ENCODE measurements at regions not wholly inside any gene's neighbourhood (a gene's known extent, or its start where the extent isn't known, plus 50 kb on each side); places are given as distances from the start of the nearest gene placed in this dataset.

DNA sequence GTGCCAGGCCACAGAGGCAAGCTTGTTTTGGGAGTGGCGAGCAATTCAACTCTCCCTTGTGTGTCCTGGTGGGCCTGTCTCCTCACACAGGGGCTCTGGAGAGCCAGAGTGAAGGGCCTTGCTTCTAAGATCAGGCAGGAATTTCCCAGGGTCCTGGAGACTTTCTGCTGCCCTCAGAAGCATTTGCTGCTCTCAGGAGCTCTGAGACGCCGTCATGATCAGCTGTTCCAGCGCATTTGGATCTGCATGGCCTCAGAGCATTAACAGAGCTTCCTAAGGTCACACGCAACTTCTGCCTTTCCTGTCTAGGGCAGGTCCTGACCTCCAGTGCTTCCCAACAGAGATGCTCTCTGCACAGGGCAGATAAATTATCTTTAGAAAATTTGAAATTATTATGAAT lies 52.2 kb upstream of the C10orf90 start:
- POLR2A ChIA-PET: no interaction called here
- H3K4me3 Mint-ChIP-seq: no peak overlapping the region
- intact Hi-C loops (cut with micrococcal nuclease): no loop called here

DNA sequence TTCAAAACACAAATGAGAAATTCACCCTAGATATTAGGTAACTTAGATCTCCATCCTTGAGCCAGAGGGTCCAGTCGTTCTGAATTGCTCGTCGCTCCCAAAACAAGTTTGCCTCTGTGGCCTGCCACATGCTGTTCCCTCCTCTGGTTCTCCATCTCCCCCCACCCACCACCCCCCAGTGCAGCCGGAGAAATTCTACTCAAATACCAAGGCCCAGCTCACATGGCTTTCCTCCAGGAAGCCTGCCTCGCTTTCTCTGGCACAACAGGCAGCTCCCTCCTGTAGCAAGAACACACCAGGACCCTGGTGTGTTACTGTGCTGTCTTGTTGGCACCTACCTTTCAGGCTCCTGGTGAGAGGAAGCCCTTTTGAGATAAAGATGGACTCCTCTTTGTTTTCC lies 52.7 kb upstream of the C10orf90 start:
- H3K4me3 Mint-ChIP-seq: no peak overlapping the region
- TF ChIP-seq, protein P1, sequence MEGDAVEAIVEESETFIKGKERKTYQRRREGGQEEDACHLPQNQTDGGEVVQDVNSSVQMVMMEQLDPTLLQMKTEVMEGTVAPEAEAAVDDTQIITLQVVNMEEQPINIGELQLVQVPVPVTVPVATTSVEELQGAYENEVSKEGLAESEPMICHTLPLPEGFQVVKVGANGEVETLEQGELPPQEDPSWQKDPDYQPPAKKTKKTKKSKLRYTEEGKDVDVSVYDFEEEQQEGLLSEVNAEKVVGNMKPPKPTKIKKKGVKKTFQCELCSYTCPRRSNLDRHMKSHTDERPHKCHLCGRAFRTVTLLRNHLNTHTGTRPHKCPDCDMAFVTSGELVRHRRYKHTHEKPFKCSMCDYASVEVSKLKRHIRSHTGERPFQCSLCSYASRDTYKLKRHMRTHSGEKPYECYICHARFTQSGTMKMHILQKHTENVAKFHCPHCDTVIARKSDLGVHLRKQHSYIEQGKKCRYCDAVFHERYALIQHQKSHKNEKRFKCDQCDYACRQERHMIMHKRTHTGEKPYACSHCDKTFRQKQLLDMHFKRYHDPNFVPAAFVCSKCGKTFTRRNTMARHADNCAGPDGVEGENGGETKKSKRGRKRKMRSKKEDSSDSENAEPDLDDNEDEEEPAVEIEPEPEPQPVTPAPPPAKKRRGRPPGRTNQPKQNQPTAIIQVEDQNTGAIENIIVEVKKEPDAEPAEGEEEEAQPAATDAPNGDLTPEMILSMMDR (IDR thresholded peaks at IDR 0.05): no peak
- no peaks in the 10 kb centered on the region for H3K4me1 Mint-ChIP-seq (ENCODE audit: low read depth)
- no peak overlapping the region for H3K27ac Mint-ChIP-seq
- CTCF ChIA-PET: no interaction called here
- ATAC-seq (no peak), DNase-seq (no peak)
- intact Hi-C loops (cut with micrococcal nuclease): no loop called here
- no peaks in the 10 kb centered on the region for H3K36me3 Mint-ChIP-seq (ENCODE audit: low read depth)
- POLR2A ChIA-PET: no interaction called here
- H3K9me3 Mint-ChIP-seq: no peaks in the 10 kb centered on the region
- H3K27me3 Mint-ChIP-seq: no peaks in the 10 kb centered on the region

More for the DNA sequence above, 52.2 kb upstream of the C10orf90 start:
- no peaks in the 10 kb centered on the region for H3K27me3 Mint-ChIP-seq
- no peaks in the 10 kb centered on the region for H3K36me3 Mint-ChIP-seq (ENCODE audit: low read depth)
- DNase-seq: no peak
- no peak for ATAC-seq
- no peaks in the 10 kb centered on the region for H3K4me1 Mint-ChIP-seq (ENCODE audit: low read depth)
- H3K27ac Mint-ChIP-seq: no peak overlapping the region
- TF ChIP-seq, protein P1 (IDR thresholded peaks at IDR 0.05): no peak
- CTCF ChIA-PET: no interaction called here
- no peaks in the 10 kb centered on the region for H3K9me3 Mint-ChIP-seq

DNA sequence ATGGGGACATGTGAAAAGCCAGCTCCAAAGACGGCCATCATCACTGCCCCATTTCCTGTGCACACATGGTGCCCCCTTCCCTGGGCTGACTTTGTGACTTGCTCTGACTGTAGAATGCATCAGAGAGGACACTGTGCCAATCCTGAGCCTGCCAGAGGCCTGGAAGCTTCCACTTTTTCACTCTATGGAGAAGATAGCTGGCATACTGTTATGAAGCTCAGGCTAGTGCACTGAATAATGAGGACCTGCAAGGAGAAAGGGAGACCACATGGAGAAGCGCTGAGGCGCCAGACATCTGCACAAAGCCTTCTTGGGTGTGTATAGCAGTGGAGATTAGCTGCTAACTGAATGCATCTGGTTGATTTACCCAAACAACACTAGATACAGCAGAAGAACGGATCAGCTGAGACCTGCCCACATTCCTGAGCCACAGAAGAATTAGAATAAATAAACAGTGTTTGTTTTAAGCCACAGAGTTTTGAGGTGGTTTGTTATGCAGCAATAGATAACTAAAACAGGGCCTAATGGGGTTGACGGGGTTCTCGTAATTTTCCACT lies 58.9 kb upstream of the C10orf90 start:
- H3K27ac Mint-ChIP-seq: no peak overlapping the region
- intact Hi-C loops (cut with micrococcal nuclease): no loop called here
- CTCF ChIA-PET: no interaction called here
- no peak for ATAC-seq
- H3K4me3 Mint-ChIP-seq: no peak overlapping the region
- H3K9me3 Mint-ChIP-seq: no peaks in the 10 kb centered on the region
- H3K36me3 Mint-ChIP-seq (ENCODE audit: low read depth): no peaks in the 10 kb centered on the region
- TF ChIP-seq, protein P1 (IDR thresholded peaks at IDR 0.05): no peak
- DNase-seq: no peak
- H3K4me1 Mint-ChIP-seq (ENCODE audit: low read depth): no peaks in the 10 kb centered on the region
- H3K27me3 Mint-ChIP-seq: no peaks in the 10 kb centered on the region
- POLR2A ChIA-PET: no interaction called here

DNA sequence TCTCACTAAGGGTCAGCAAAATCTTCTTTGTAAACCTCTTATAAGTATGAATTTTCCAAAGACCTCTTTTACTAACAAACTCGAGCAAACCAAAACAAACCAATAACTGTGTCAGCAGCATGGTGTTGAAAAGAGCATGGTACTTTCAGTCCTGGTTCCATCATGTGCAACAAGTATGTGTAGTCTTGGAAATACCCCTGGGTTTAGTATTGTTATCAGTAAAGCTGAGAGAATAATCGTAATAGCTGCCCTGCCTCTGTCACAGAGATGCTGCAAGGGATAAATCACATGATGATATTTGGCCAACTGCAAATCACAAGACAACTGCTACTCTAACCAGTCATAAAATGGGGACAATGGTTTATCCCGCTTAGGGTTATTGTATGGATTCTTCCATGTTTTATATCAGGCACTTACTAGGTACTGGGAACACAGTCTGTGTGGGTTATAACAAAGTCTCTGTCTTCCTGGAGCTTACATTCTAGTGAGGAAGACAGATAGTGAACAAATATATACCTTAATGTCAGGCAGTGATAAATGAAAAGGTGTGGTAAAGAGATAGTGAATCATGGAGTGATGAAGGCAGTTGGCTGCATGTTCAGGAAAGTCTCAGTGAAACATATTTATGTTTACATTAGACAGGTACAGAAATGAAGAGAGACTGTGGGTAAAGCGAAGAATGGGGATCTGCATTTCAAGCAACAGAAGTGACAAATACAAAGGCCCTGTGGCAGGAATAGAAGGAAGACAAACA lies 60.5 kb upstream of the C10orf90 start:
- H3K27ac Mint-ChIP-seq: no peak overlapping the region
- H3K9me3 Mint-ChIP-seq: no peaks in the 10 kb centered on the region
- ATAC-seq (no peak), DNase-seq (no peak)
- POLR2A ChIA-PET: no interaction called here
- H3K27me3 Mint-ChIP-seq: no peaks in the 10 kb centered on the region
- H3K36me3 Mint-ChIP-seq (ENCODE audit: low read depth): no peaks in the 10 kb centered on the region
- no peak overlapping the region for H3K4me3 Mint-ChIP-seq
- H3K4me1 Mint-ChIP-seq (ENCODE audit: low read depth): no peaks in the 10 kb centered on the region
- TF ChIP-seq, protein P1 (IDR thresholded peaks at IDR 0.05): no peak
- CTCF ChIA-PET: no interaction called here
- intact Hi-C loops (cut with micrococcal nuclease): no loop called here

DNA sequence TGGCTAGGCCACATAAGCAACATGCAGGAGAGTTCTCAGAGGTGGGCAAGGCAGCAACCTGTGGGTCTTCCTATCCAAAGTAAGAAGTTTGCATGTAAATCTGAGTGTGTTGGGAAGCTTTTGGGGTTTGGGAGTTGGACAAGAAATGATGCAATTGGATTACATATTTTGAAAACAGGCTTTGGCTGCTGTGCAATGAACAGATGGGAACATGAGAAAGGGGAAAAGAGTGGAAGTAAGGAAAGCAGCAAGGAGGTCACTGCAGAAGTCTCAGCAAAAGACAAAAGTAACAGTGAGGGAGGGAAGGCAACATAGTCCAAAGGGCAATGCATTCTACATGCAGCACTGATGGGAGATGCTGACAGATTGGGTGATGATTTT lies 61.1 kb upstream of the C10orf90 start:
- ATAC-seq (no peak), DNase-seq (no peak)
- intact Hi-C loops (cut with micrococcal nuclease): no loop called here
- no peaks in the 10 kb centered on the region for H3K9me3 Mint-ChIP-seq
- POLR2A ChIA-PET: no interaction called here
- no peaks in the 10 kb centered on the region for H3K4me1 Mint-ChIP-seq (ENCODE audit: low read depth)
- TF ChIP-seq, protein P1 (IDR thresholded peaks at IDR 0.05): no peak
- CTCF ChIA-PET: no interaction called here
- no peaks in the 10 kb centered on the region for H3K27me3 Mint-ChIP-seq
- no peaks in the 10 kb centered on the region for H3K36me3 Mint-ChIP-seq (ENCODE audit: low read depth)
- H3K4me3 Mint-ChIP-seq: no peak overlapping the region
- no peak overlapping the region for H3K27ac Mint-ChIP-seq

All from activated CD8-positive, alpha-beta T cell treated with anti-CD3 and anti-CD28 coated beads for 36 hours (primary cell).